GM12878 (cell line): ENCODE measurements at regions not wholly inside any gene's neighbourhood (a gene's known extent, or its start where the extent isn't known, plus 50 kb on each side); places are given as distances from the start of the nearest gene placed in this dataset.

Source experiments
- CREM ChIP-seq: IDR thresholded peaks from 2 replicates; pipeline ENCODE4 v1.6.1; 2014; ENCODE audit warnings: antibody characterized with exemption, low read depth
- CTCF ChIP-seq, 3 experiments: IDR thresholded peaks in 2 of 3; conservative IDR thresholded peaks in 1 of 3; 2 replicates each; pipeline ENCODE4 v1.5.1; 2011; ENCODE audit warnings: low read depth in 3 of 3, low read length in 3 of 3, mild to moderate bottlenecking in 3 of 3, control low read depth in 2 of 3, moderate library complexity in 2 of 3, inconsistent platforms in 1 of 3, mixed read lengths in 1 of 3; ENCODE audit not compliant: control insufficient read depth in 2 of 3, insufficient read depth in 1 of 3; ENCODE audit errors: extremely low read depth in 1 of 3
- GATAD2B ChIP-seq: fragments of 450-650 bp; conservative IDR thresholded peaks from 2 replicates; pipeline ENCODE4 v1.6.1; 2017; ENCODE audit warnings: low read depth, mild to moderate bottlenecking, moderate library complexity
- HDGF ChIP-seq: fragments of 450-650 bp; IDR thresholded peaks from 2 replicates; pipeline ENCODE4 v1.6.1; 2016; ENCODE audit warnings: antibody characterized with exemption
- JUND ChIP-seq: IDR thresholded peaks from 2 replicates; pipeline ENCODE4 v1.6.1; 2012; ENCODE audit warnings: low read depth, mild to moderate bottlenecking, low read length, improper control_type of control experiment, moderate library complexity
- MYC ChIP-seq: IDR thresholded peaks from 2 replicates; pipeline ENCODE4 v1.6.1; 2011; ENCODE audit warnings: mild to moderate bottlenecking, low read length, moderate library complexity, inconsistent platforms; ENCODE audit not compliant: insufficient read depth, insufficient replicate concordance, insufficient read length, severe bottlenecking
- NFYB ChIP-seq: IDR thresholded peaks from 2 replicates; pipeline ENCODE4 v1.6.1; 2011; ENCODE audit warnings: low read depth, mild to moderate bottlenecking, low read length, improper control_type of control experiment, moderate library complexity; ENCODE audit not compliant: insufficient read depth
- POLR2A ChIP-seq: IDR thresholded peaks from 2 replicates; pipeline ENCODE4 v1.6.1; 2011; ENCODE audit warnings: low read depth, mild to moderate bottlenecking, low read length
- SMARCA5 ChIP-seq: fragments of 450-650 bp; IDR thresholded peaks from 2 replicates; pipeline ENCODE4 v1.6.1; 2017; ENCODE audit warnings: mild to moderate bottlenecking
- YBX1 ChIP-seq: fragments of 450-650 bp; IDR thresholded peaks from 2 replicates; pipeline ENCODE4 v1.6.1; 2016; ENCODE audit warnings: antibody characterized with exemption
- ZBTB11 ChIP-seq: fragments of 450-650 bp; formaldehyde crosslinking; IDR thresholded peaks from 2 replicates; pipeline ENCODE4 v1.5.0; 2022; ENCODE audit warnings: mild to moderate bottlenecking, missing genetic modification characterization
- TF ChIP-seq, protein P1 (sequence below): IDR thresholded peaks from 2 replicates; pipeline ENCODE4 v1.6.1; 2012; ENCODE audit warnings: low read length, inconsistent platforms

DNA sequence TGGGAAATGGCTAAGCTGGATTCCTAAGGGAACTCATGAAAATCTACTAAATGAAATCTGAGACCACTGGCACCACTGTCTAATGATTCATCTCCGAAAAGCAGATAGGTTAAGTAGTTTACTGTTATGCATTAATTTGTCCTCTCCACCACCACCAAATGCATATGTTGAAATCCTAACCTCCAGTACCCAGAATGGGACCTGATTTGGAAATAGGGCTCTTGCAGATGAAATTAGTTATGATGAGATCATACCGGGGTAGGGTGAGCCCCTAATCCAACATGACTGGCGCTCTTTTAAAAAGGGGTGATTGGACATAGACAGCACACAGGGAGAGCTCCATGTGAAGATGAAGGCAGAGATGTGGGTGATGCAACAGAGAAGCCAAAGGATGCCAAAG, 124.9 kb upstream of the GUCY1A1 start:
- TF ChIP-seq POLR2A, result no peak
- TF ChIP-seq SMARCA5, result no peak
- no peak for TF ChIP-seq CTCF (IDR thresholded peaks at IDR 0.05 in 2 of 3, conservative IDR thresholded peaks at IDR 0.05 in 1 of 3; ENCODE audit: control insufficient read depth in 2 of 3, extremely low read depth in 1 of 3, insufficient read depth in 1 of 3, low read depth in 3 of 3, low read length in 3 of 3)
- TF ChIP-seq CREM, result no peak
- no peak for TF ChIP-seq HDGF
- no peak for TF ChIP-seq ZBTB11
- TF ChIP-seq YBX1, result no peak
- no peak for TF ChIP-seq NFYB
- no peak for TF ChIP-seq GATAD2B
- TF ChIP-seq, protein P1, sequence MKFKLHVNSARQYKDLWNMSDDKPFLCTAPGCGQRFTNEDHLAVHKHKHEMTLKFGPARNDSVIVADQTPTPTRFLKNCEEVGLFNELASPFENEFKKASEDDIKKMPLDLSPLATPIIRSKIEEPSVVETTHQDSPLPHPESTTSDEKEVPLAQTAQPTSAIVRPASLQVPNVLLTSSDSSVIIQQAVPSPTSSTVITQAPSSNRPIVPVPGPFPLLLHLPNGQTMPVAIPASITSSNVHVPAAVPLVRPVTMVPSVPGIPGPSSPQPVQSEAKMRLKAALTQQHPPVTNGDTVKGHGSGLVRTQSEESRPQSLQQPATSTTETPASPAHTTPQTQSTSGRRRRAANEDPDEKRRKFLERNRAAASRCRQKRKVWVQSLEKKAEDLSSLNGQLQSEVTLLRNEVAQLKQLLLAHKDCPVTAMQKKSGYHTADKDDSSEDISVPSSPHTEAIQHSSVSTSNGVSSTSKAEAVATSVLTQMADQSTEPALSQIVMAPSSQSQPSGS, result no peak
- TF ChIP-seq JUND, result no peak
- no peak for TF ChIP-seq MYC
